ENCODE measurements at regions not wholly inside any gene's neighbourhood (a gene's known extent, or its start where the extent isn't known, plus 50 kb on each side); places are given as distances from the start of the nearest gene placed in this dataset.

DNA sequence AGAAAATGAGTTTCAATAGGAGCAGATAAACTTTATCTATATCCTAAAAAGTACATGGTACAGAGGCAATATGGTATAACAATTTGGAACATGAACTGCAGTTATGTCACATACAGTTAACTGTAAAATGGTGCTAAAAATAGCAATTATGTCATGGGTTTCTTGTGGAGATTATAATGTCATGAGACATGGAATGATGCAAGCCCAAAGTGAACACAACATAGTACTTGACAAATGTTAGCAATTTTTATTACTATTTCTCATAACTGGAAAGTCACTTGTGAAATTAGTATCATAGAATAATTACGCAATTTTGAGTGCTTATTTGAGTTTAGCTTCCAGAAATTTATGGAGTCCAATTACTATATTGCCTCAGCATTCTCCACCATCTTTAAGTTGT lies 1263.4 kb downstream of the DSC3 start:
- Mint-ChIP-seq H3K27ac (no peak overlapping the region), H3K36me3 (ENCODE audit: insufficient read depth in 1 of 3, low read depth in 3 of 3) (no peaks in the 10 kb centered on the region), H3K4me1 (peaks cover 8% of the 10 kb centered on the region in 2 experiments), H3K4me3 (no peak overlapping the region), H3K9me3 (no peaks in the 10 kb centered on the region; a peak in 1 of 5 replicates), H3K27me3 (ENCODE audit: low read depth) (no peaks in the 10 kb centered on the region)
- Histone ChIP-seq H3K79me2 (ENCODE audit: insufficient read depth, low read length) (no peaks in the 10 kb centered on the region), H2BK12ac (ENCODE audit: insufficient read length, low read depth, low read length) (no peak overlapping the region), H3K4me1 (ENCODE audit: insufficient read depth, low read length) (no peaks in the 10 kb centered on the region; the same call in 1 of the 2 replicates), H3K56ac (ENCODE audit: insufficient read length, low read depth, low read length) (no peak overlapping the region), H3K4me2 (ENCODE audit: insufficient read depth, insufficient read length, low read length) (no peak overlapping the region), H2BK5ac (ENCODE audit: insufficient read length, low read length) (no peak overlapping the region), H3K4ac (ENCODE audit: low read depth, low read length) (no peak overlapping the region), H2BK20ac (ENCODE audit: low read depth, low read length, poor library complexity, severe bottlenecking) (no peak overlapping the region), H2AK5ac (ENCODE audit: insufficient read length, low read length) (no peak overlapping the region), H3K9me3 (ENCODE audit: control insufficient read depth, low read depth, low read length) (no peaks in the 10 kb centered on the region), H2BK120ac (ENCODE audit: low read depth, low read length, poor library complexity, severe bottlenecking) (no peak overlapping the region), H2AFZ (ENCODE audit: low read length) (no peak overlapping the region), H3K27ac (ENCODE audit: insufficient read length, low read depth, low read length) (no peak overlapping the region), H3K23ac (ENCODE audit: insufficient read length, low read depth, low read length) (no peak overlapping the region), H3K79me1 (ENCODE audit: insufficient read depth, low read depth, low read length, poor library complexity, severe bottlenecking) (no peaks in the 10 kb centered on the region), H3K23me2 (ENCODE audit: insufficient read length, low read depth, low read length, poor library complexity, severe bottlenecking) (no peaks in the 10 kb centered on the region), H3K14ac (ENCODE audit: insufficient read depth, low read length) (no peak overlapping the region), H4K91ac (ENCODE audit: insufficient read length, low read depth, low read length) (no peak overlapping the region), H3T11ph (ENCODE audit: low read length) (no peak overlapping the region), H4K5ac (ENCODE audit: insufficient read length, low read depth, low read length) (no peak overlapping the region), H3K9ac (ENCODE audit: extremely low read depth, insufficient read length, low read length) (no peak overlapping the region), H4K8ac (replicated peaks; ENCODE audit: insufficient read length, low read depth, low read length) (no peak overlapping the region), H4K20me1 (ENCODE audit: control insufficient read depth, insufficient read depth, insufficient read length) (no peaks in the 10 kb centered on the region), H2BK15ac (ENCODE audit: low read depth, low read length) (no peak overlapping the region), H3K27me3 (ENCODE audit: insufficient read depth, low read length) (no peaks in the 10 kb centered on the region), H3K18ac (ENCODE audit: insufficient read length, low read depth, low read length) (no peak overlapping the region)
- WGBS (ENCODE audit: extremely low coverage, insufficient read length, low lambda C conversion rate), result no CpG with 5 or more reads among the region's 1 CpG
- no peak for DNase-seq
- TF ChIP-seq, protein P1, sequence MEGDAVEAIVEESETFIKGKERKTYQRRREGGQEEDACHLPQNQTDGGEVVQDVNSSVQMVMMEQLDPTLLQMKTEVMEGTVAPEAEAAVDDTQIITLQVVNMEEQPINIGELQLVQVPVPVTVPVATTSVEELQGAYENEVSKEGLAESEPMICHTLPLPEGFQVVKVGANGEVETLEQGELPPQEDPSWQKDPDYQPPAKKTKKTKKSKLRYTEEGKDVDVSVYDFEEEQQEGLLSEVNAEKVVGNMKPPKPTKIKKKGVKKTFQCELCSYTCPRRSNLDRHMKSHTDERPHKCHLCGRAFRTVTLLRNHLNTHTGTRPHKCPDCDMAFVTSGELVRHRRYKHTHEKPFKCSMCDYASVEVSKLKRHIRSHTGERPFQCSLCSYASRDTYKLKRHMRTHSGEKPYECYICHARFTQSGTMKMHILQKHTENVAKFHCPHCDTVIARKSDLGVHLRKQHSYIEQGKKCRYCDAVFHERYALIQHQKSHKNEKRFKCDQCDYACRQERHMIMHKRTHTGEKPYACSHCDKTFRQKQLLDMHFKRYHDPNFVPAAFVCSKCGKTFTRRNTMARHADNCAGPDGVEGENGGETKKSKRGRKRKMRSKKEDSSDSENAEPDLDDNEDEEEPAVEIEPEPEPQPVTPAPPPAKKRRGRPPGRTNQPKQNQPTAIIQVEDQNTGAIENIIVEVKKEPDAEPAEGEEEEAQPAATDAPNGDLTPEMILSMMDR (conservative IDR thresholded peaks at IDR 0.05), result no peak
